Esophagus muscularis mucosa (tissue), 3 donors: ENCODE measurements at regions not wholly inside any gene's neighbourhood (a gene's known extent, or its start where the extent isn't known, plus 50 kb on each side); places are given as distances from the start of the nearest gene placed in this dataset.

Experiments
- CTCF ChIP-seq, 3 experiments: fragments of 200-600 bp in 2 of 3; fragments of 450-650 bp in 1 of 3; sonication (generic) in 2 of 3; IDR thresholded peaks; one replicate each; pipeline ENCODE4 v1.5.1; 2017 to 2019; ENCODE audit warnings: antibody characterized with exemption in 3 of 3, mild to moderate bottlenecking in 2 of 3, moderate library complexity in 1 of 3
- POLR2A ChIP-seq: fragments of 450-650 bp; IDR thresholded peaks from one replicate; pipeline ENCODE4 v1.6.1; 2017; ENCODE audit warnings: antibody characterized with exemption, moderate library complexity, mild to moderate bottlenecking, low read depth

DNA sequence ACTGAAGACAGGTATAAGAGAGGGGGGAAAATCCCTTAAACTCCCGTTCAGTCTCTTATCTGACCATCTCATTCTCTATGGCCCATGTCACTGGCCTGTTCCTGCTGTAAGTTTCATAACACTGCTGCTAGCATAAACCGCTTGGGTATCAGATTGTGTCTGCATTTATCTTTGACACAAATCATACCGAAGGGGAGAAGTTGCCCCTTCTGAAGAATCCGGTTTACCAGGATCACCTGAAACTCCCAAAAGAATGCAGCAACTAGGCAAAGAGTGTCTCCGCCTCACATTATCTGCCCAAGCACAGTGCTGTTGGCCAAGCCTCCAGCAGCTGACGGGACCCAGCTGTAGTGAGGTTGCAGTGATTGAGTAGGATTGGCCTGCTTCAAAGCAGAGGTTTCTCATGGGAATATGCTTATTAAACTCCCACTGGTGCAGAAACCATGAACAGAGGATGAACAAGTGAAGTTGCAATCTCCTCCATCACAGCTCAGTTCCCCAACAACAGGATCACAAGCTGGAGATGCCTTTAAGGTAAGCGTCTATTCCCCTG lies 71.3 kb upstream of the PUDP start:
- TF ChIP-seq POLR2A: no peak
- no peak for TF ChIP-seq CTCF (IDR thresholded peaks at IDR 0.05)
